Ascending aorta (tissue), 2 donors: ENCODE measurements at regions not wholly inside any gene's neighbourhood (a gene's known extent, or its start where the extent isn't known, plus 50 kb on each side); places are given as distances from the start of the nearest gene placed in this dataset.

Experiments used
- DNase-seq, 2 donors: peaks; one replicate each; pipeline ENCODE4 v3.0.0-alpha.2; 2019; ENCODE audit warnings: low spot score in 2 of 2
- H3K27ac ChIP-seq, 2 donors: fragments of 200-600 bp; sonication (generic); one replicate each; pipeline ENCODE4 v1.5.1; 2016 to 2017; ENCODE audit warnings: mild to moderate bottlenecking in 1 of 2
- H3K27me3 ChIP-seq: fragments of 200-600 bp; sonication (generic); one replicate; pipeline ENCODE4 v1.5.1; 2017
- H3K36me3 ChIP-seq, 2 donors: fragments of 200-600 bp; sonication (generic); one replicate each; pipeline ENCODE4 v1.5.1; 2016
- H3K4me1 ChIP-seq, 2 donors: fragments of 200-600 bp; sonication (generic); one replicate each; pipeline ENCODE4 v1.5.1; 2016 to 2017; ENCODE audit warnings: mild to moderate bottlenecking in 1 of 2
- H3K4me3 ChIP-seq, 2 donors: fragments of 200-600 bp; sonication (generic); one replicate each; pipeline ENCODE4 v1.5.1; 2016 to 2017; ENCODE audit warnings: mild to moderate bottlenecking in 1 of 2
- H3K9me3 ChIP-seq, 2 donors: fragments of 200-600 bp; sonication (generic); one replicate each; pipeline ENCODE4 v1.5.1; 2016
- CTCF ChIP-seq, 3 experiments: fragments of 200-600 bp in 2 of 3; fragments of 450-650 bp in 1 of 3; sonication (generic) in 2 of 3; IDR thresholded peaks; one replicate each; pipeline ENCODE4 v1.5.1; 2016 to 2019; ENCODE audit warnings: antibody characterized with exemption in 3 of 3, mild to moderate bottlenecking in 1 of 3, moderate library complexity in 1 of 3
- intact Hi-C: fragments of 100-400 bp; cut with DNase I; formaldehyde crosslinking; loops from one replicate; pipeline ENCODE4 v1.15.1; 2023

- Histone ChIP-seq H3K36me3 (no peaks in the 10 kb centered on the region), H3K27ac (no peak overlapping the region), H3K27me3 (no peaks in the 10 kb centered on the region), H3K4me3 (no peak overlapping the region), H3K4me1 (no peaks in the 10 kb centered on the region), H3K9me3 (no peaks in the 10 kb centered on the region)
- no peak for TF ChIP-seq CTCF (IDR thresholded peaks at IDR 0.05)
- DNase-seq = no peak
- intact Hi-C loops = no loop called here
These were observed 89.4 kb downstream of the FAS start for GRCh38 chr10:89079961-89080360.

GRCh38 chr10:89078724-89079672 is 88.4 kb downstream of the FAS start:
- Histone ChIP-seq H3K27ac (no peak overlapping the region), H3K36me3 (no peaks in the 10 kb centered on the region), H3K9me3 (no peaks in the 10 kb centered on the region), H3K27me3 (no peaks in the 10 kb centered on the region), H3K4me1 (no peaks in the 10 kb centered on the region), H3K4me3 (no peak overlapping the region)
- DNase-seq = no peak
- TF ChIP-seq CTCF (IDR thresholded peaks at IDR 0.05) = no peak
- intact Hi-C loops = no loop called here

DNA sequence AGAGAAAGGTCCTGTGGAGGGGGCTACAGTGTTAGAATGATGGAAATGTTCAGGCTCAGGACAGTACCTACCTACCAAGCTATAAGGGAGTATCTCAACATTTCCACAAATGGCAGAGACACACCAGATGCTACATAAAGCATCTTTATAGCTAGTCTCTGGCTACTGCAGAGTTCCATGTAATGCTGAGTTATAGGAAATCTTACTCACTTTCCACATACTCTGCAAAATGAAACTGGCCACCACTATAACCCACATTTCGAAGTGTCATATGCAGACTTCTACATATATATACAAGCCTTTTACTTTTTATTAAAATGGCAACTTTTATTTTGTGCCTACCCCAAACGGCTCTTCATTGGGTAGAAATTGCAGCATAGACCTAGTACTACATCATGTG is 85.5 kb downstream of the FAS start:
- intact Hi-C loops = no loop called here
- Histone ChIP-seq H3K27me3 (no peaks in the 10 kb centered on the region), H3K9me3 (no peaks in the 10 kb centered on the region), H3K4me3 (no peak overlapping the region), H3K36me3 (no peaks in the 10 kb centered on the region), H3K4me1 (no peaks in the 10 kb centered on the region), H3K27ac (no peak overlapping the region)
- DNase-seq = no peak
- TF ChIP-seq CTCF (IDR thresholded peaks at IDR 0.05) = no peak

GRCh38 chr10:89075631-89076030 is 85.0 kb downstream of the FAS start:
- H3K4me3 ChIP-seq = no peak overlapping the region
- no peaks in the 10 kb centered on the region for H3K4me1 ChIP-seq
- intact Hi-C loops = no loop called here
- no peak for TF ChIP-seq CTCF (IDR thresholded peaks at IDR 0.05)
- H3K36me3 ChIP-seq = no peaks in the 10 kb centered on the region
- no peaks in the 10 kb centered on the region for H3K27me3 ChIP-seq
- no peaks in the 10 kb centered on the region for H3K9me3 ChIP-seq
- DNase-seq = no peak
- H3K27ac ChIP-seq = no peak overlapping the region

- no peaks in the 10 kb centered on the region for H3K9me3 ChIP-seq
- TF ChIP-seq CTCF (IDR thresholded peaks at IDR 0.05) = no peak
- no peaks in the 10 kb centered on the region for H3K4me1 ChIP-seq
- intact Hi-C loops = no loop called here
- no peaks in the 10 kb centered on the region for H3K36me3 ChIP-seq
- DNase-seq = peak in 1 of 2 donors; percentile 76
- no peaks in the 10 kb centered on the region for H3K27me3 ChIP-seq
- H3K27ac ChIP-seq = peak overlapping the region in 1 of 2 donors; percentile 22
- no peak overlapping the region for H3K4me3 ChIP-seq
These were observed 83.5 kb downstream of the FAS start for GRCh38 chr10:89074120-89074519.
